Activated T-cell treated with anti-CD3 and anti-CD28 coated beads for 4 hours (primary cell): ENCODE measurements at regions not wholly inside any gene's neighbourhood (a gene's known extent, or its start where the extent isn't known, plus 50 kb on each side); places are given as distances from the start of the nearest gene placed in this dataset.
"Not testable (repeated sequence)": the region's sequence is repeated elsewhere in the genome, so short reads cannot be mapped to it uniquely, and the experiment has no call there.

Experiments used
- DNase-seq: peaks from one replicate; pipeline ENCODE4 v3.0.0-alpha.2; 2020

- no peak for DNase-seq
Observed at GRCh38 chr3:110859336-110859735, 212.3 kb upstream of the NECTIN3 start.

GRCh38 chr3:110859993-110860392 is 211.6 kb upstream of the NECTIN3 start:
- DNase-seq: no peak

GRCh38 chr3:110865934-110866333 is 205.7 kb upstream of the NECTIN3 start:
- no peak for DNase-seq

- DNase-seq: no peak
Observed at GRCh38 chr3:110868106-110868505, 203.5 kb upstream of the NECTIN3 start.

GRCh38 chr3:110869736-110870135 is 201.9 kb upstream of the NECTIN3 start:
- no peak for DNase-seq

GRCh38 chr3:110871869-110872268 is 199.7 kb upstream of the NECTIN3 start:
- no peak for DNase-seq

- DNase-seq: no peak
Observed at GRCh38 chr3:110878692-110879091, 192.9 kb upstream of the NECTIN3 start.

GRCh38 chr3:110881069-110881468 is 190.5 kb upstream of the NECTIN3 start:
- DNase-seq: no peak

GRCh38 chr3:110886222-110886893 is 185.3 kb upstream of the NECTIN3 start:
- no peak for DNase-seq

- no peak for DNase-seq
Observed at GRCh38 chr3:110887176-110887575, 184.4 kb upstream of the NECTIN3 start.

GRCh38 chr3:110888625-110889375 is 182.8 kb upstream of the NECTIN3 start:
- not testable (repeated sequence) for DNase-seq

- DNase-seq: not testable (repeated sequence)
Observed at GRCh38 chr3:110889376-110889699, 182.3 kb upstream of the NECTIN3 start.

- no peak for DNase-seq
Observed at GRCh38 chr3:110894574-110894973, 177.0 kb upstream of the NECTIN3 start.

GRCh38 chr3:110895054-110895453 is 176.6 kb upstream of the NECTIN3 start:
- DNase-seq: no peak

GRCh38 chr3:110897046-110897445 is 174.6 kb upstream of the NECTIN3 start:
- no peak for DNase-seq

- DNase-seq: no peak
Observed at GRCh38 chr3:110900576-110900975, 171.0 kb upstream of the NECTIN3 start.

GRCh38 chr3:110901536-110901935 is 170.1 kb upstream of the NECTIN3 start:
- no peak for DNase-seq

GRCh38 chr3:110902453-110903085 is 169.0 kb upstream of the NECTIN3 start:
- DNase-seq: no peak

- DNase-seq: no peak
Observed at GRCh38 chr3:110903771-110904519, 167.7 kb upstream of the NECTIN3 start.

- DNase-seq: no peak
Observed at GRCh38 chr3:110904520-110904890, 167.1 kb upstream of the NECTIN3 start.

GRCh38 chr3:110905121-110905520 is 166.5 kb upstream of the NECTIN3 start:
- no peak for DNase-seq

- no peak for DNase-seq
Observed at GRCh38 chr3:110909839-110910238, 161.8 kb upstream of the NECTIN3 start.

- DNase-seq: no peak
Observed at GRCh38 chr3:110910346-110910955, 161.2 kb upstream of the NECTIN3 start.
